ENCODE measurements at regions not wholly inside any gene's neighbourhood (a gene's known extent, or its start where the extent isn't known, plus 50 kb on each side); places are given as distances from the start of the nearest gene placed in this dataset.

GRCh38 chr11:134478611-134479010, 66.6 kb upstream of the B3GAT1 start:
- Histone ChIP-seq H3K4me1 (ENCODE audit: insufficient read depth, poor library complexity, severe bottlenecking) (no peaks in the 10 kb centered on the region), H3K27ac (ENCODE audit: poor library complexity, severe bottlenecking) (no peak overlapping the region), H3K9me3 (ENCODE audit: severe bottlenecking) (no peaks in the 10 kb centered on the region), H3K36me3 (ENCODE audit: low read depth) (no peaks in the 10 kb centered on the region), H3K4me3 (ENCODE audit: severe bottlenecking) (no peak overlapping the region), H3K27me3 (ENCODE audit: insufficient read depth, poor library complexity, severe bottlenecking) (no peaks in the 10 kb centered on the region)
- no peak for TF ChIP-seq CTCF (IDR thresholded peaks at IDR 0.05; ENCODE audit: poor library complexity, severe bottlenecking)
- DNase-seq (ENCODE audit: low spot score) (no peak), ATAC-seq (ENCODE audit: low read depth) (no peak)

GRCh38 chr11:134478176-134478575, 66.1 kb upstream of the B3GAT1 start:
- no peaks in the 10 kb centered on the region for H3K27me3 ChIP-seq (ENCODE audit: insufficient read depth, poor library complexity, severe bottlenecking)
- no peaks in the 10 kb centered on the region for H3K9me3 ChIP-seq (ENCODE audit: severe bottlenecking)
- DNase-seq (ENCODE audit: low spot score): no peak
- TF ChIP-seq CTCF (IDR thresholded peaks at IDR 0.05; ENCODE audit: poor library complexity, severe bottlenecking): no peak
- ATAC-seq (ENCODE audit: low read depth): no peak
- H3K4me3 ChIP-seq (ENCODE audit: severe bottlenecking): no peak overlapping the region
- H3K36me3 ChIP-seq (ENCODE audit: low read depth): no peaks in the 10 kb centered on the region
- no peak overlapping the region for H3K27ac ChIP-seq (ENCODE audit: poor library complexity, severe bottlenecking)
- H3K4me1 ChIP-seq (ENCODE audit: insufficient read depth, poor library complexity, severe bottlenecking): no peaks in the 10 kb centered on the region

GRCh38 chr11:134477486-134477885, 65.4 kb upstream of the B3GAT1 start:
- Histone ChIP-seq H3K27me3 (ENCODE audit: insufficient read depth, poor library complexity, severe bottlenecking) (no peaks in the 10 kb centered on the region), H3K36me3 (ENCODE audit: low read depth) (no peaks in the 10 kb centered on the region), H3K27ac (ENCODE audit: poor library complexity, severe bottlenecking) (no peak overlapping the region), H3K4me1 (ENCODE audit: insufficient read depth, poor library complexity, severe bottlenecking) (no peaks in the 10 kb centered on the region), H3K4me3 (ENCODE audit: severe bottlenecking) (no peak overlapping the region), H3K9me3 (ENCODE audit: severe bottlenecking) (no peaks in the 10 kb centered on the region)
- ATAC-seq (ENCODE audit: low read depth) (no peak), DNase-seq (ENCODE audit: low spot score) (no peak)
- no peak for TF ChIP-seq CTCF (IDR thresholded peaks at IDR 0.05; ENCODE audit: poor library complexity, severe bottlenecking)

- no peak overlapping the region for H3K4me3 ChIP-seq (ENCODE audit: severe bottlenecking)
- H3K9me3 ChIP-seq (ENCODE audit: severe bottlenecking): no peaks in the 10 kb centered on the region
- ATAC-seq (ENCODE audit: low read depth) (peak; percentile 65; the same call in 2 of the 3 replicates), DNase-seq (ENCODE audit: low spot score) (no peak)
- H3K27ac ChIP-seq (ENCODE audit: poor library complexity, severe bottlenecking): no peak overlapping the region
- TF ChIP-seq CTCF (IDR thresholded peaks at IDR 0.05; ENCODE audit: poor library complexity, severe bottlenecking): no peak
- H3K4me1 ChIP-seq (ENCODE audit: insufficient read depth, poor library complexity, severe bottlenecking): no peaks in the 10 kb centered on the region
- H3K27me3 ChIP-seq (ENCODE audit: insufficient read depth, poor library complexity, severe bottlenecking): peaks cover 2% of the 10 kb centered on the region
- no peaks in the 10 kb centered on the region for H3K36me3 ChIP-seq (ENCODE audit: low read depth)
Observed at GRCh38 chr11:134476435-134477021, 64.5 kb upstream of the B3GAT1 start.

GRCh38 chr11:134475951-134476350, 63.9 kb upstream of the B3GAT1 start:
- no peak overlapping the region for H3K4me3 ChIP-seq (ENCODE audit: severe bottlenecking)
- H3K27ac ChIP-seq (ENCODE audit: poor library complexity, severe bottlenecking): no peak overlapping the region
- no peak for TF ChIP-seq CTCF (IDR thresholded peaks at IDR 0.05; ENCODE audit: poor library complexity, severe bottlenecking)
- ATAC-seq (ENCODE audit: low read depth): no peak
- DNase-seq (ENCODE audit: low spot score): no peak
- H3K27me3 ChIP-seq (ENCODE audit: insufficient read depth, poor library complexity, severe bottlenecking): peaks cover 8% of the 10 kb centered on the region
- H3K4me1 ChIP-seq (ENCODE audit: insufficient read depth, poor library complexity, severe bottlenecking): no peaks in the 10 kb centered on the region
- H3K36me3 ChIP-seq (ENCODE audit: low read depth): no peaks in the 10 kb centered on the region
- no peaks in the 10 kb centered on the region for H3K9me3 ChIP-seq (ENCODE audit: severe bottlenecking)
